ENCODE measurements at regions not wholly inside any gene's neighbourhood (a gene's known extent, or its start where the extent isn't known, plus 50 kb on each side); places are given as distances from the start of the nearest gene placed in this dataset.

- TF ChIP-seq REST (IDR thresholded peaks at IDR 0.05; ENCODE audit: insufficient read depth in 1 of 2, low read depth in 2 of 2, low read length in 2 of 2) = 0 out of 4 replicates have a peak, but pooled peaks of 1 of the 2 experiments have one; percentile 51
- TF ChIP-seq TAF1 (IDR thresholded peaks at IDR 0.05; ENCODE audit: borderline replicate concordance, insufficient read depth, low read length) = no peak
Measured at GRCh38 chr4:165754664-165755063, 118.4 kb upstream of the TLL1 start.

Measured in PFSK-1 (cell line).